D721Med (cell line): ENCODE measurements at regions not wholly inside any gene's neighbourhood (a gene's known extent, or its start where the extent isn't known, plus 50 kb on each side); places are given as distances from the start of the nearest gene placed in this dataset.

Experiments
- DNase-seq: peaks from one replicate; pipeline ENCODE4 v3.0.0; 2011; ENCODE audit warnings: low spot score; ENCODE audit not compliant: insufficient read length
- FAIRE-seq: peaks from 2 replicates; lab custom pipeline; 2011; peaks lifted over from hg19 to GRCh38; lab: Jason Lieb, UNC
- CTCF ChIP-seq: IDR thresholded peaks from 2 replicates; pipeline ENCODE4 v1.5.1; 2012; ENCODE audit warnings: mild to moderate bottlenecking, control low read depth; ENCODE audit not compliant: insufficient read depth; ENCODE audit errors: missing control alignments

DNA sequence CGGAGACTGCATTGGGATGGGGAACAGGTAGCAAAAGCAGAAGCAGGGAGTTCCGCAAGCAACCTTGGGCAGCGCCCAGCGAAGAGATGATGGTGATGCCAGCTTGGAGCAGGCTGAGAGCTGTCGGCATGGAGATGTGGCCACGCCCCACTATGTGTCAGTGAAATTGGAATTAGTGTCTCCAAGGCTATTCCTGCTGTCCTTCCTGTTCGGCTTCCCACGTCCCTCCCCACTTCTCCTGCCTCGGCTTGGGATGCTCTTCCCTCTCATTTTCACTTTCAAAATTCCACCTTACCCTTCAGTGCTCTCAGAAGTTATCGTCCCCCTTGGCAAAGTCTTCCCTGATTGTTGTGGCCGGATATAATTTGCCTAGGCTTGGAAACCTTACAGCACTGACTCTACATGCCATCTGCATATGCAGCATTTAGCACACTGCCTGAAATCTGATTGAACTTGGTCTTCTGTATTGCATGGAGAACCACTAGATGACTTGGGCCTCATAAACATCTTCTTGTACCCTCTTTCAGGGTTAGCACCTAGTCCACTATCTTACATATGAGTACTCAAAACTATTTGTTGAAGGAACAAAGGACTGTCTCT is 270.7 kb upstream of the RUNX1 start:
- FAIRE-seq: no peak
- TF ChIP-seq CTCF: no peak

GRCh38 chr21:35316933-35317332 is 267.8 kb upstream of the RUNX1 start:
- no peak for TF ChIP-seq CTCF
- DNase-seq (no peak), FAIRE-seq (no peak)

More for the DNA sequence above, 270.7 kb upstream of the RUNX1 start:
- DNase-seq: no peak

GRCh38 chr21:35316456-35316855 is 267.4 kb upstream of the RUNX1 start:
- TF ChIP-seq CTCF: no peak
- no peak for DNase-seq
- no peak for FAIRE-seq

GRCh38 chr21:35314857-35315582 is 265.9 kb upstream of the RUNX1 start:
- no peak for DNase-seq
- no peak for TF ChIP-seq CTCF
- FAIRE-seq: no peak

GRCh38 chr21:35311985-35312384 is 262.9 kb upstream of the RUNX1 start:
- FAIRE-seq: no peak
- DNase-seq: no peak
- no peak for TF ChIP-seq CTCF

- no peak for DNase-seq
- no peak for FAIRE-seq
- TF ChIP-seq CTCF: no peak
These were observed 260.2 kb upstream of the RUNX1 start for GRCh38 chr21:35309316-35309715.

GRCh38 chr21:35303085-35303484 is 254.0 kb upstream of the RUNX1 start:
- DNase-seq: no peak
- no peak for TF ChIP-seq CTCF
- FAIRE-seq: no peak
